Fibroblast of pulmonary artery (primary cell): ENCODE measurements at regions not wholly inside any gene's neighbourhood (a gene's known extent, or its start where the extent isn't known, plus 50 kb on each side); places are given as distances from the start of the nearest gene placed in this dataset.

ENCODE experiments used
- DNase-seq: peaks from one replicate; pipeline ENCODE4 v3.0.0-alpha.2; 2010; ENCODE audit warnings: low read depth
- H3K4me3 ChIP-seq: replicated peaks from 2 replicates; pipeline ENCODE4 v1.5.1; 2011; ENCODE audit warnings: low read depth, mild to moderate bottlenecking, control low read depth, low read length, moderate library complexity
- CTCF ChIP-seq: IDR thresholded peaks from 2 replicates; pipeline ENCODE4 v1.5.1; 2011; ENCODE audit warnings: mild to moderate bottlenecking, control low read depth, low read length, inconsistent platforms; ENCODE audit errors: missing control alignments

- DNase-seq = no peak
- TF ChIP-seq CTCF = no peak
- H3K4me3 ChIP-seq = no peak overlapping the region
Measured at GRCh38 chr4:124519196-124519595, 193.3 kb downstream of the ANKRD50 start.

GRCh38 chr4:124523816-124524215, 188.7 kb downstream of the ANKRD50 start:
- no peak for TF ChIP-seq CTCF
- H3K4me3 ChIP-seq = no peak overlapping the region
- no peak for DNase-seq

GRCh38 chr4:124525524-124525923, 187.0 kb downstream of the ANKRD50 start:
- no peak for TF ChIP-seq CTCF
- H3K4me3 ChIP-seq = no peak overlapping the region
- no peak for DNase-seq

- no peak for TF ChIP-seq CTCF
- no peak for DNase-seq
- H3K4me3 ChIP-seq = no peak overlapping the region
Measured at GRCh38 chr4:124526331-124526730, 186.2 kb downstream of the ANKRD50 start.

- no peak for DNase-seq
- no peak overlapping the region for H3K4me3 ChIP-seq
- TF ChIP-seq CTCF = no peak
Measured at GRCh38 chr4:124526769-124527168, 185.8 kb downstream of the ANKRD50 start.

- H3K4me3 ChIP-seq = no peak overlapping the region
- TF ChIP-seq CTCF = no peak
- no peak for DNase-seq
Measured at GRCh38 chr4:124527364-124527763, 185.2 kb downstream of the ANKRD50 start.

GRCh38 chr4:124529131-124529530, 183.4 kb downstream of the ANKRD50 start:
- TF ChIP-seq CTCF = no peak
- H3K4me3 ChIP-seq = no peak overlapping the region
- no peak for DNase-seq
